K562 (cell line): ENCODE measurements at regions not wholly inside any gene's neighbourhood (a gene's known extent, or its start where the extent isn't known, plus 50 kb on each side); places are given as distances from the start of the nearest gene placed in this dataset.

ENCODE experiments used
- C11orf30 ChIP-seq: fragments of 450-650 bp; IDR thresholded peaks from 2 replicates; pipeline ENCODE4 v1.6.1; 2016; ENCODE audit warnings: low read depth, mild to moderate bottlenecking
- DNMT1 ChIP-seq: fragments of 450-650 bp; IDR thresholded peaks from 2 replicates; pipeline ENCODE4 v1.6.1; 2016; ENCODE audit warnings: antibody characterized with exemption, mild to moderate bottlenecking
- EHMT2 ChIP-seq: fragments of 450-650 bp; IDR thresholded peaks from 2 replicates; pipeline ENCODE4 v1.6.1; 2018; ENCODE audit warnings: antibody characterized with exemption
- ELF4 ChIP-seq: fragments of 450-650 bp; formaldehyde crosslinking; IDR thresholded peaks from 2 replicates; pipeline ENCODE4 v1.4.0; 2022; ENCODE audit warnings: missing genetic modification characterization
- EP400 ChIP-seq: fragments of 450-650 bp; IDR thresholded peaks from 2 replicates; pipeline ENCODE4 v1.6.1; 2017; ENCODE audit warnings: antibody characterized with exemption, mild to moderate bottlenecking, moderate library complexity
- GATA2 ChIP-seq: sonication (generic); formaldehyde crosslinking; IDR thresholded peaks from 2 replicates; pipeline ENCODE4 v1.4.0; 2020; ENCODE audit warnings: mild to moderate bottlenecking, missing genetic modification reagents
- HDAC3 ChIP-seq: fragments of 450-650 bp; IDR thresholded peaks from 2 replicates; pipeline ENCODE4 v1.6.1; 2018; ENCODE audit warnings: borderline replicate concordance, mild to moderate bottlenecking, moderate library complexity; ENCODE audit not compliant: partially characterized antibody
- L3MBTL2 ChIP-seq: fragments of 450-650 bp; IDR thresholded peaks from 2 replicates; pipeline ENCODE4 v1.6.1; 2016; ENCODE audit warnings: mild to moderate bottlenecking, moderate library complexity
- MAFG ChIP-seq: fragments of 450-650 bp; conservative IDR thresholded peaks from 2 replicates; pipeline ENCODE4 v1.6.1; 2016; ENCODE audit warnings: missing genetic modification characterization, missing compliant biosample characterization
- MECOM ChIP-seq: fragments of 250-450 bp; sonication (Bioruptor Pico); IDR thresholded peaks from 2 replicates; pipeline ENCODE4 v1.8.0; 2022; ENCODE audit warnings: inconsistent platforms
- MTA2 ChIP-seq: fragments of 450-650 bp; IDR thresholded peaks from 2 replicates; pipeline ENCODE4 v1.6.1; 2016; ENCODE audit warnings: low read depth
- NR3C1 ChIP-seq: sonication (generic); formaldehyde crosslinking; IDR thresholded peaks from 2 replicates; pipeline ENCODE4 v1.8.1; 2022; ENCODE audit warnings: missing genetic modification reagents
- NRF1 ChIP-seq, 2 experiments: fragments of 450-650 bp; IDR thresholded peaks in 1 of 2; conservative IDR thresholded peaks in 1 of 2; 2 replicates each; pipeline ENCODE4 v1.6.1; 2014; ENCODE audit warnings: mild to moderate bottlenecking in 2 of 2
- PHF8 ChIP-seq: fragments of 200-600 bp; sonication (generic); IDR thresholded peaks from 2 replicates; pipeline ENCODE4 v1.6.1; 2012; ENCODE audit warnings: mixed run types, mild to moderate bottlenecking, inconsistent platforms, low read length, moderate library complexity, borderline replicate concordance
- POLR2AphosphoS5 ChIP-seq: IDR thresholded peaks from 2 replicates; pipeline ENCODE4 v1.6.1; 2011; ENCODE audit warnings: mild to moderate bottlenecking, low read depth, low read length, moderate library complexity; ENCODE audit not compliant: control insufficient read depth, insufficient read depth
- PPARD ChIP-seq: fragments of 250-450 bp; sonication (Bioruptor Pico); IDR thresholded peaks from 2 replicates; pipeline ENCODE4 v1.8.0; 2022; ENCODE audit warnings: inconsistent platforms, mild to moderate bottlenecking, moderate library complexity
- SMARCA4 ChIP-seq: fragments of 450-650 bp; IDR thresholded peaks from 2 replicates; pipeline ENCODE4 v1.6.1; 2016
- SPI1 ChIP-seq: IDR thresholded peaks from 2 replicates; pipeline ENCODE4 v1.6.1; 2011; ENCODE audit warnings: low read depth, low read length, control low read depth, borderline replicate concordance
- TARDBP ChIP-seq: fragments of 450-650 bp; IDR thresholded peaks from 2 replicates; pipeline ENCODE4 v1.6.1; 2016
- USF1 ChIP-seq: sonication (generic); formaldehyde crosslinking; IDR thresholded peaks from 2 replicates; pipeline ENCODE4 v1.9.0; 2022; ENCODE audit warnings: mild to moderate bottlenecking, missing genetic modification reagents
- ZBTB17 ChIP-seq: fragments of 450-650 bp; formaldehyde crosslinking; IDR thresholded peaks from 2 replicates; pipeline ENCODE4 v1.4.0; 2020; ENCODE audit warnings: mild to moderate bottlenecking
- ZNF280B ChIP-seq: fragments of 250-450 bp; sonication (Bioruptor Pico); IDR thresholded peaks from 2 replicates; pipeline ENCODE4 v1.5.1; 2021; ENCODE audit warnings: mild to moderate bottlenecking
- ZNF778 ChIP-seq: fragments of 450-650 bp; formaldehyde crosslinking; IDR thresholded peaks from 2 replicates; pipeline ENCODE4 v1.4.0; 2020; ENCODE audit warnings: mild to moderate bottlenecking, moderate library complexity
- TF ChIP-seq, protein P1 (sequence below): fragments of 450-650 bp; formaldehyde crosslinking; IDR thresholded peaks from 2 replicates; pipeline ENCODE4 v1.4.0; 2022; ENCODE audit warnings: missing genetic modification characterization

DNA sequence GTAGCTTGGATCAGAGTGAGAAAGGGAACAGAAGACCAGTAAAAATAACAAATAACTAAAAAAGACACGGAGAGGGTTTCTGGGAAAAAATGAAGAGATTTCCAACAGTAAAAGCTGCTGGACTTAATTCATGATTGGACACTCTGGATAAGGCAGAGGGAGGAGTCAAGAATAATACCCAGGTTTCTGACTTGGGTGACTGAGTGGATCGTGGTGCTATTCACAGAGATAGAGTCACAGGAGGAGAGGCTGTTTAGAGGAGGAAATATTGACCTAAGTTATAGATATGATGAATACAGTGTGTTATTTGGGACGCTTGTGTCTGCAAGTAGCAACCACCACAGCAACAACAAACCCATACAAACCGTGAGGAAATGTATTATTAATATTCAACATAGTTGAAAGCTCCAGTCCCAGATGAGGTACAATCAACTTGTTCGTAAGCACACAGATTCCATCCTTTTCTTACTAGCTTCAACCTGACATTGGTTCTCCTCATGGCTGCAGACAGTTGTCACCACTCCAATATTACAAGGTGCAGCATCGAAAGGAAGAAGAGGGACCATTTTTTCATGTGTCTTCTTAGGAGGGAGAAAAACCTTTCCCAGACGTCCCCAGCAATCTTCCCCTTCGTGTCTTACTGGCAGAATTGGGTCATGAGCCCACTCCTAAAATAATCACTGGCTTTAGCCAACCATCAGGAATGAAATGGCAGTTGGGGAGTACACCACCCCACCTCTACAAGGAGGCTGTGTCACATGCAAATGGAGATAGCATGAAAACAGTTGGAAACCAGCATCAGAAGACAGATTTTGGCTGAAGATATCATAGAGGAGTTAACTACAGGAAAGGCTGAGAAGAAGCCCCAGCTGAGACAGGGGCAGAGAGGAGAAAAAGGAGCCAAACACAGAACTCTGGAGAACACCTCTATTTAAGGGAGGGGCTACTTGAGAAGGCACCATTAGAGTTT, 387.8 kb downstream of the SHQ1 start (continued):
- TF ChIP-seq ZNF280B (CRISPR knock-in tag) (no peak), MAFG (tag) (no peak), ELF4 (CRISPR knock-in tag) (no peak), EP400 (0 out of 2 replicates have a peak, but pooled peaks have one; percentile 20), NRF1 (conservative IDR thresholded peaks at IDR 0.05 in 1 of 2, IDR thresholded peaks at IDR 0.05 in 1 of 2) (no peak), POLR2AphosphoS5 (peak; percentile 54; the same call in 1 of the 2 replicates), DNMT1 (no peak), MTA2 (peak; percentile 68), NR3C1 (CRISPR knock-in tag) (no peak), PPARD (CRISPR knock-in tag) (no peak), PHF8 (no peak), SPI1 (no peak), HDAC3 (peak; percentile 46), ZBTB17 (no peak), EHMT2 (no peak), GATA2 (peak; percentile 76), TARDBP (no peak), USF1 (CRISPR knock-in tag) (no peak), C11orf30 (no peak), MECOM (0 out of 2 replicates have a peak, but pooled peaks have one; percentile 6), SMARCA4 (peak; percentile 86), L3MBTL2 (peak; percentile 63), ZNF778 (CRISPR knock-in tag) (no peak)
- TF ChIP-seq, protein P1, sequence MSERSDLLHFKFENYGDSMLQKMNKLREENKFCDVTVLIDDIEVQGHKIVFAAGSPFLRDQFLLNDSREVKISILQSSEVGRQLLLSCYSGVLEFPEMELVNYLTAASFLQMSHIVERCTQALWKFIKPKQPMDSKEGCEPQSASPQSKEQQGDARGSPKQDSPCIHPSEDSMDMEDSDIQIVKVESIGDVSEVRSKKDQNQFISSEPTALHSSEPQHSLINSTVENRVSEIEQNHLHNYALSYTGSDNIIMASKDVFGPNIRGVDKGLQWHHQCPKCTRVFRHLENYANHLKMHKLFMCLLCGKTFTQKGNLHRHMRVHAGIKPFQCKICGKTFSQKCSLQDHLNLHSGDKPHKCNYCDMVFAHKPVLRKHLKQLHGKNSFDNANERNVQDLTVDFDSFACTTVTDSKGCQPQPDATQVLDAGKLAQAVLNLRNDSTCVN (CRISPR knock-in tag): no peak
